WERI-Rb-1 (cell line): ENCODE measurements at regions not wholly inside any gene's neighbourhood (a gene's known extent, or its start where the extent isn't known, plus 50 kb on each side); places are given as distances from the start of the nearest gene placed in this dataset.

Source experiments
- DNase-seq: peaks from one replicate; pipeline ENCODE4 v3.0.0-alpha.2; 2020
- H3K27ac ChIP-seq: fragments of 250-450 bp; sonication (Bioruptor Pico); 2 replicates; pipeline ENCODE4 v1.5.1; 2020; ENCODE audit warnings: mild to moderate bottlenecking, moderate library complexity
- H3K27me3 ChIP-seq: fragments of 250-450 bp; sonication (Bioruptor Pico); 2 replicates; pipeline ENCODE4 v1.5.1; 2021; ENCODE audit warnings: mild to moderate bottlenecking, low read depth, moderate library complexity; ENCODE audit not compliant: insufficient read depth, severe bottlenecking
- H3K36me3 ChIP-seq: fragments of 250-450 bp; sonication (Bioruptor Pico); 2 replicates; pipeline ENCODE4 v1.5.1; 2020; ENCODE audit warnings: mild to moderate bottlenecking, moderate library complexity
- H3K4me3 ChIP-seq: 2 replicates; pipeline ENCODE4 v1.5.1; 2011; ENCODE audit warnings: low read depth, mild to moderate bottlenecking, control low read depth, low read length
- H3K9me3 ChIP-seq: fragments of 250-450 bp; sonication (Bioruptor Pico); 2 replicates; pipeline ENCODE4 v1.5.1; 2021; ENCODE audit warnings: mild to moderate bottlenecking, moderate library complexity; ENCODE audit not compliant: severe bottlenecking
- TF ChIP-seq, protein P1 (sequence below): IDR thresholded peaks from 2 replicates; pipeline ENCODE4 v1.5.1; 2011; ENCODE audit warnings: low read depth, mild to moderate bottlenecking, control low read depth, inconsistent platforms, low read length

DNA sequence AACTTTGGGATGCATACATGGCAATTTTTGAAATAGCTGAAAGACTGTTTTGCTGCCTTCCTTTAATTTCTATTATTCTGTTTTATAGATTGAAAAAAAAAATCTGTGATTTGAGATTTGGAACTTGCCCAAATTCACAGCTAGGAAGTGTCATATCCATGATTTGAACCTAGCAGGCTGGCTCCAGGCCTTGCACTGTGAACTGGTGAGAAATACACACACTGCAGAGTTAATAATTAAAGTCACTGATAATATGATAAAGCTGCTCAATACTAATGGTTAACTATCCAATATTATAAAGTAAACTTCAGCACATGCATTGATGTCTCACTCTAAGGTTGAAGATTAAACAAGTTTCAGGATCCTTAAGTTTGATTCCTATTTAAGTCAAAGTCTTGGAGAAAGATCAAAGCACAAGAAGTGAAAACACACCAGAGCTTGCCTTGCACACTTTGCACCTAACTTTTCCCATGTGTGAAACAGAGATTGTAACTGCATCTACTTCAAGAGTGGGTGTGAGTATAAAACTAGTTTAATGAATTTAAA, 150.6 kb upstream of the CCDC179 start:
- no peak overlapping the region for H3K4me3 ChIP-seq
- no peak for DNase-seq
- TF ChIP-seq, protein P1, sequence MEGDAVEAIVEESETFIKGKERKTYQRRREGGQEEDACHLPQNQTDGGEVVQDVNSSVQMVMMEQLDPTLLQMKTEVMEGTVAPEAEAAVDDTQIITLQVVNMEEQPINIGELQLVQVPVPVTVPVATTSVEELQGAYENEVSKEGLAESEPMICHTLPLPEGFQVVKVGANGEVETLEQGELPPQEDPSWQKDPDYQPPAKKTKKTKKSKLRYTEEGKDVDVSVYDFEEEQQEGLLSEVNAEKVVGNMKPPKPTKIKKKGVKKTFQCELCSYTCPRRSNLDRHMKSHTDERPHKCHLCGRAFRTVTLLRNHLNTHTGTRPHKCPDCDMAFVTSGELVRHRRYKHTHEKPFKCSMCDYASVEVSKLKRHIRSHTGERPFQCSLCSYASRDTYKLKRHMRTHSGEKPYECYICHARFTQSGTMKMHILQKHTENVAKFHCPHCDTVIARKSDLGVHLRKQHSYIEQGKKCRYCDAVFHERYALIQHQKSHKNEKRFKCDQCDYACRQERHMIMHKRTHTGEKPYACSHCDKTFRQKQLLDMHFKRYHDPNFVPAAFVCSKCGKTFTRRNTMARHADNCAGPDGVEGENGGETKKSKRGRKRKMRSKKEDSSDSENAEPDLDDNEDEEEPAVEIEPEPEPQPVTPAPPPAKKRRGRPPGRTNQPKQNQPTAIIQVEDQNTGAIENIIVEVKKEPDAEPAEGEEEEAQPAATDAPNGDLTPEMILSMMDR: no peak
- H3K27ac ChIP-seq: no peak overlapping the region
- H3K9me3 ChIP-seq: no peaks in the 10 kb centered on the region
- peaks cover 3% of the 10 kb centered on the region for H3K27me3 ChIP-seq
- no peaks in the 10 kb centered on the region for H3K36me3 ChIP-seq

DNA sequence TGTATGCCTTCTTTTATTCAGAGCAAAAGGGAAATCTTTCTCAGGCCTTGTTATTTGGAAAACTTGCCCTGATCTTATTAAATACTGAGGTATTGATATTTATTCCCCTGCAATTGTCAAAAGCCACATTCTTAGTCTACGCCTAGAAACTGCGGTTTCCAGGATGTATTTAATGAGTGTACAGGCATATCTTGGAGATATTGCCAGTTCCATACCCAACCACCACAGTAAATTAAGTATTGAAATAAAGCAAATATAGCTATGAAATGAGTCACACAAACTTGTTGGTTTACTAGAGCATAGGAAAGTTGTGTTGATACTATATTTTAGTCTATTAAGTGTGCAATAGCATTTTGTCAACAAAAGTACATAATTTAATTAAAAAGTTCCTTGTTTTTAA, 152.7 kb upstream of the CCDC179 start:
- peaks cover 3% of the 10 kb centered on the region for H3K27me3 ChIP-seq
- no peak for DNase-seq
- TF ChIP-seq, protein P1: no peak
- no peaks in the 10 kb centered on the region for H3K9me3 ChIP-seq
- no peak overlapping the region for H3K4me3 ChIP-seq
- no peak overlapping the region for H3K27ac ChIP-seq
- no peaks in the 10 kb centered on the region for H3K36me3 ChIP-seq

DNA sequence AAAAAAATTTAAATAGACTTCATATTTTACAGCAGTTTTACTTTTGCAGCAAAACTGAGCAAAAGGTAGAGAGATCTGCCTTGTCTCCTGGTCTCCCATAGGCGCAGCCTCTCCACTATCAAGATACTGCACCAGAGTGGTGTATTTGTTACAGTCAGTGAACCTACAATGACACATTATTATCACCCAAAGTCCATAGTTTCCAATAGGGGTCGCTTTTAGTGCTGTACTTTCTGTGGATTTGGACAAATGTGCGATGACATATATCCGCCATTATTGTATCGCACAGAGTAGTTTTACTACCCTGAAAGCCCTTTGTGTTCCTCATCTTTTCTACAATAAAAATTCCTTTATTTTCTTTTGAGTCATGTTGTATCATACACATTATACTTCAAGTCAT, 153.2 kb upstream of the CCDC179 start:
- no peaks in the 10 kb centered on the region for H3K36me3 ChIP-seq
- H3K9me3 ChIP-seq: no peaks in the 10 kb centered on the region
- H3K4me3 ChIP-seq: no peak overlapping the region
- TF ChIP-seq, protein P1: no peak
- peaks cover 3% of the 10 kb centered on the region for H3K27me3 ChIP-seq
- no peak overlapping the region for H3K27ac ChIP-seq
- DNase-seq: no peak

DNA sequence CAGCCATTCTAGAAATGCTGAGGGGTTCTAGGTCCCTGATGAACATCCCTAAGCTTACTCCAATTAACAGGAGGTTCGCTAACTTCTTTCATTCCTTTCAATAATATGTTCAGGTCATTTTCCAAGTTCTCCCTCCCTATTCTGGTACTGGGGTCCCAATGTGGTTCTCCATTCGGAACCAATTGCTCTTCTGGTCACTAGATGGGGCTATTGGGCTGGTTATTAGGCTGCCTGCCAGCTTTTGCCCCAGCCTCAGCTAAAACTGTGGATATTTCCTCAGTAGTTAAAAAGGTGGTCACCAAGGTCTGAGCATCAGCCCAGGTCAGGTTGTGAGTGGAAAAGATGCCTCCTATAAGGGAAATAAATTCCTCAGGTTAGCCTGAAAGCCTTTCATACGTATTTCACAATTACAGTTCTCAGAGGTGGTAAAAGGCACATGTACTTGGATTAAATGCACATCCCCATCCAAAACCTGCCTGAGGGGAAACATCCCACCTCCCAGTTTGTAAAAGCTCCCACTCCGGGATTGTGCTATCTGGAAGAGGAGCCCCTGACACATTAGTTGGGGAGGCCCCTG, 161.1 kb upstream of the CCDC179 start:
- Histone ChIP-seq H3K27me3 (peaks cover 2% of the 10 kb centered on the region), H3K4me3 (no peak overlapping the region), H3K9me3 (no peaks in the 10 kb centered on the region), H3K36me3 (no peaks in the 10 kb centered on the region), H3K27ac (no peak overlapping the region)
- TF ChIP-seq, protein P1: peak; percentile 61
- DNase-seq: peak; percentile 16

DNA sequence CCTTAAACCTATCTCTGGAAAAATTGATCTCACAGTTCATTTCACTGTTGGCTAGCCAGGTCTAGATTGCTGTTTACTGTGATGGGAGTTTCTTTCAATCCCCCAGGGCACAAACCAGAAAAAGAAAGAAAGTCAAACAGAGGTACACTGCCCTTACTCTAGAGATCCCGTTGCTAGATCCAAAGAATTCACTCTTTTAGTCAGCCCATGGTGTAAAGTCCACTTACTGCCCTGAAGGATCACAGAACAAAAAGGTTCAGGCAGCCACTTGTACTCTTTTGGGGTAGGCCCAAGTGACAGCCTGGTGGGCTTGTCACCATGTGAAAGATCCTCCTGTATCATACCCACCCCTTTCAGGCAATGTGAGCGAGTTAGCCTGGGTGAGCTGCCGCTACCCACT, 162.6 kb upstream of the CCDC179 start:
- no peak overlapping the region for H3K27ac ChIP-seq
- H3K36me3 ChIP-seq: no peaks in the 10 kb centered on the region
- TF ChIP-seq, protein P1: no peak
- peaks cover 2% of the 10 kb centered on the region for H3K27me3 ChIP-seq
- H3K4me3 ChIP-seq: no peak overlapping the region
- H3K9me3 ChIP-seq: no peaks in the 10 kb centered on the region
- DNase-seq: no peak

DNA sequence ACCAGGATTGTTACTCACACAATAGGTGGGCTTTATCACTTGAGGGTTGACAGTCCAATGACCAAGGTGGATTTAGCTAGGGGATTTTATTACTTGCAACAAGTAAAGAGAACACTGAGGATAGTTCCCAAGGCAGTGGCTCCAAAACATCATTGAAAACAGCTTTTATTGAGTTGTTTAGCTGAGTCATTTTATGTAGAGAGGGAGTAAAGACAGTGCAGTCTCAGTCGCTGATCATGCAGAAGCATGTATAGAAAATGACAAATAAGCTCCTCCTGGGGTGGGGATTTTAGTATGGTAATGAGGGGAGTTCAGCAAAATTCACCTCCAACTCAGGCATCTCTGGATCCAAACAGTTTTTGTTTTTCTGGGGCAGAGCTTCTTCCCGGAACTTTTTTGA, 163.0 kb upstream of the CCDC179 start:
- no peak overlapping the region for H3K4me3 ChIP-seq
- no peaks in the 10 kb centered on the region for H3K9me3 ChIP-seq
- no peak overlapping the region for H3K27ac ChIP-seq
- peaks cover 2% of the 10 kb centered on the region for H3K27me3 ChIP-seq
- H3K36me3 ChIP-seq: no peaks in the 10 kb centered on the region
- TF ChIP-seq, protein P1: no peak
- DNase-seq: no peak
